GM23338 (cell line): ENCODE measurements at regions not wholly inside any gene's neighbourhood (a gene's known extent, or its start where the extent isn't known, plus 50 kb on each side); places are given as distances from the start of the nearest gene placed in this dataset.

ENCODE experiments used
- ATAC-seq: fragments of 200-7000 bp; cut with Tn5 transposase; 3 replicates; pipeline ENCODE4 v1.9.1; 2020
- DNase-seq: peaks from one replicate; pipeline ENCODE4 v3.0.0-alpha.2; 2015; ENCODE audit warnings: low spot score
- H2AFZ ChIP-seq: fragments of 200-600 bp; sonication (generic); 2 replicates; pipeline ENCODE4 v1.8.0; 2016; ENCODE audit warnings: antibody characterized with exemption, mild to moderate bottlenecking, moderate library complexity
- H3F3A ChIP-seq: fragments of 200-600 bp; sonication (generic); replicated peaks from 2 replicates; pipeline ENCODE4 v1.8.0; 2017; ENCODE audit warnings: antibody characterized with exemption, mixed run types, low read depth
- H3K27ac ChIP-seq: fragments of 200-600 bp; sonication (generic); 2 replicates; pipeline ENCODE4 v1.6.1; 2016; ENCODE audit warnings: low read depth
- H3K27me3 ChIP-seq: fragments of 200-600 bp; sonication (generic); 2 replicates; pipeline ENCODE4 v1.8.0; 2016; ENCODE audit warnings: mild to moderate bottlenecking, mixed run types, moderate library complexity; ENCODE audit not compliant: insufficient read depth
- H3K36me3 ChIP-seq: fragments of 200-600 bp; sonication (generic); 2 replicates; pipeline ENCODE4 v1.8.0; 2016; ENCODE audit warnings: mild to moderate bottlenecking; ENCODE audit not compliant: insufficient read depth
- H3K4me1 ChIP-seq: fragments of 200-600 bp; sonication (generic); 2 replicates; pipeline ENCODE4 v1.8.0; 2016; ENCODE audit warnings: mild to moderate bottlenecking, moderate library complexity; ENCODE audit not compliant: insufficient read depth
- H3K4me2 ChIP-seq: fragments of 200-600 bp; sonication (generic); 2 replicates; pipeline ENCODE4 v1.7.1; 2017; ENCODE audit warnings: mixed run types
- H3K4me3 ChIP-seq: fragments of 200-600 bp; sonication (generic); 2 replicates; pipeline ENCODE4 v1.6.1; 2016; ENCODE audit warnings: mixed run types
- H3K79me2 ChIP-seq: fragments of 200-600 bp; sonication (generic); replicated peaks from 2 replicates; pipeline ENCODE4 v1.8.0; 2017; ENCODE audit warnings: mild to moderate bottlenecking; ENCODE audit not compliant: insufficient read depth
- H3K9me2 ChIP-seq: fragments of 200-600 bp; sonication (generic); 2 replicates; pipeline ENCODE4 v1.8.0; 2017; ENCODE audit not compliant: insufficient read depth
- H4K20me1 ChIP-seq: fragments of 200-600 bp; sonication (generic); replicated peaks from 2 replicates; pipeline ENCODE4 v1.8.0; 2017; ENCODE audit warnings: mild to moderate bottlenecking; ENCODE audit not compliant: insufficient read depth
- H3K27ac Mint-ChIP-seq: 2 replicates; pipeline ENCODE4 v1.8.0; 2020; ENCODE audit warnings: inconsistent platforms, mild to moderate bottlenecking, moderate library complexity, mixed read lengths
- H3K27me3 Mint-ChIP-seq: 3 replicates; pipeline ENCODE4 v1.8.0; 2022; ENCODE audit warnings: low read depth, mild to moderate bottlenecking, moderate library complexity, mixed read lengths, inconsistent platforms; ENCODE audit not compliant: insufficient read depth, poor library complexity
- H3K36me3 Mint-ChIP-seq: 3 replicates; pipeline ENCODE4 v1.8.0; 2021; ENCODE audit warnings: low read depth, mild to moderate bottlenecking, inconsistent platforms, moderate library complexity, mixed read lengths
- H3K4me1 Mint-ChIP-seq: 3 replicates; pipeline ENCODE4 v1.8.0; 2020; ENCODE audit warnings: mild to moderate bottlenecking, inconsistent platforms, mixed read lengths
- H3K4me3 Mint-ChIP-seq: 3 replicates; pipeline ENCODE4 v1.8.0; 2021; ENCODE audit warnings: moderate library complexity, mild to moderate bottlenecking, inconsistent platforms, mixed read lengths
- H3K9me3 Mint-ChIP-seq: 3 replicates; pipeline ENCODE4 v1.8.0; 2020; ENCODE audit warnings: moderate library complexity, mild to moderate bottlenecking, inconsistent platforms, mixed read lengths
- CREB1 ChIP-seq: fragments of 250-450 bp; sonication (Bioruptor Pico); IDR thresholded peaks from 2 replicates; pipeline ENCODE4 v1.5.0; 2020; ENCODE audit warnings: low read depth, mild to moderate bottlenecking, moderate library complexity
- JUNB ChIP-seq: IDR thresholded peaks from one replicate; pipeline ENCODE4 v1.6.1; 2016; ENCODE audit warnings: antibody characterized with exemption; ENCODE audit not compliant: unreplicated experiment
- POLR2AphosphoS5 ChIP-seq: IDR thresholded peaks from 2 replicates; pipeline ENCODE4 v1.6.1; 2016; ENCODE audit warnings: antibody characterized with exemption, low read depth
- TF ChIP-seq, protein P1 (sequence below): IDR thresholded peaks from 2 replicates; pipeline ENCODE4 v1.6.1; 2016; ENCODE audit warnings: antibody characterized with exemption
- TF ChIP-seq, protein P2 (sequence below), 2 experiments: fragments of 200-600 bp in 1 of 2; sonication (generic) in 1 of 2; conservative IDR thresholded peaks; 2 replicates each; pipeline versions ENCODE4 v1.5.1 to v1.6.1; 2016 to 2017; ENCODE audit warnings: antibody characterized with exemption in 2 of 2, low read depth in 2 of 2, mild to moderate bottlenecking in 2 of 2, moderate library complexity in 1 of 2
- TF ChIP-seq, protein P3 (sequence below): fragments of 250-450 bp; sonication (Bioruptor Pico); IDR thresholded peaks from 2 replicates; pipeline ENCODE4 v1.5.0; 2020; ENCODE audit warnings: mild to moderate bottlenecking, moderate library complexity

DNA sequence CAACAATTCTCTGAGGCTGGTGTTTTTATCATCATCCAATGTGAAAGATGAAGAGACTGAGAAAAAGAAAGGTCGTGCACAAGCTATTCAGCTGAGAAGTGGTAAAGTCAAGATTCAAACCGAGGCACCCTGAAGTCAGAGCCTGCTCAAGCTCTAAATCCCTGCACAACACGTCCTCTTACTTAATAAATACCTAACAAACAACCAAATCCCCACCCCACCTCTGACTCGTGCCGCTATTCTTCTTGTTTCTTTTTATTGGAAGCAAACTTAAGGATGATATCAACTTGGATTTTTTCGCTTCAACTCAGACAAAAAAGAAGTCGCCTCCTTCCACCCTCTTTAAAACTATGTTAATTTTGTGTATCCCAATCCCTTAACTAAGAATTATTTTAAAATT lies 140.2 kb downstream of the CEP120 start:
- H3K27me3 ChIP-seq: peaks cover 31% of the 10 kb centered on the region
- H3K27ac ChIP-seq: no peak overlapping the region
- no peaks in the 10 kb centered on the region for H3K79me2 ChIP-seq
- Mint-ChIP-seq H3K4me3 (no peak overlapping the region), H3K27me3 (peaks cover 12% of the 10 kb centered on the region), H3K36me3 (no peaks in the 10 kb centered on the region), H3K4me1 (peaks cover 14% of the 10 kb centered on the region; the same call in 2 of the 3 replicates), H3K27ac (no peak overlapping the region), H3K9me3 (no peaks in the 10 kb centered on the region)
- peaks cover 11% of the 10 kb centered on the region for H3K4me1 ChIP-seq
- no peak for TF ChIP-seq JUNB
- TF ChIP-seq, protein P1, sequence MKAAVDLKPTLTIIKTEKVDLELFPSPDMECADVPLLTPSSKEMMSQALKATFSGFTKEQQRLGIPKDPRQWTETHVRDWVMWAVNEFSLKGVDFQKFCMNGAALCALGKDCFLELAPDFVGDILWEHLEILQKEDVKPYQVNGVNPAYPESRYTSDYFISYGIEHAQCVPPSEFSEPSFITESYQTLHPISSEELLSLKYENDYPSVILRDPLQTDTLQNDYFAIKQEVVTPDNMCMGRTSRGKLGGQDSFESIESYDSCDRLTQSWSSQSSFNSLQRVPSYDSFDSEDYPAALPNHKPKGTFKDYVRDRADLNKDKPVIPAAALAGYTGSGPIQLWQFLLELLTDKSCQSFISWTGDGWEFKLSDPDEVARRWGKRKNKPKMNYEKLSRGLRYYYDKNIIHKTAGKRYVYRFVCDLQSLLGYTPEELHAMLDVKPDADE: no peak
- TF ChIP-seq, protein P2, sequence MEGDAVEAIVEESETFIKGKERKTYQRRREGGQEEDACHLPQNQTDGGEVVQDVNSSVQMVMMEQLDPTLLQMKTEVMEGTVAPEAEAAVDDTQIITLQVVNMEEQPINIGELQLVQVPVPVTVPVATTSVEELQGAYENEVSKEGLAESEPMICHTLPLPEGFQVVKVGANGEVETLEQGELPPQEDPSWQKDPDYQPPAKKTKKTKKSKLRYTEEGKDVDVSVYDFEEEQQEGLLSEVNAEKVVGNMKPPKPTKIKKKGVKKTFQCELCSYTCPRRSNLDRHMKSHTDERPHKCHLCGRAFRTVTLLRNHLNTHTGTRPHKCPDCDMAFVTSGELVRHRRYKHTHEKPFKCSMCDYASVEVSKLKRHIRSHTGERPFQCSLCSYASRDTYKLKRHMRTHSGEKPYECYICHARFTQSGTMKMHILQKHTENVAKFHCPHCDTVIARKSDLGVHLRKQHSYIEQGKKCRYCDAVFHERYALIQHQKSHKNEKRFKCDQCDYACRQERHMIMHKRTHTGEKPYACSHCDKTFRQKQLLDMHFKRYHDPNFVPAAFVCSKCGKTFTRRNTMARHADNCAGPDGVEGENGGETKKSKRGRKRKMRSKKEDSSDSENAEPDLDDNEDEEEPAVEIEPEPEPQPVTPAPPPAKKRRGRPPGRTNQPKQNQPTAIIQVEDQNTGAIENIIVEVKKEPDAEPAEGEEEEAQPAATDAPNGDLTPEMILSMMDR (conservative IDR thresholded peaks at IDR 0.05; ENCODE audit: low read depth in 2 of 2): no peak
- no peak for TF ChIP-seq POLR2AphosphoS5
- TF ChIP-seq, protein P3, sequence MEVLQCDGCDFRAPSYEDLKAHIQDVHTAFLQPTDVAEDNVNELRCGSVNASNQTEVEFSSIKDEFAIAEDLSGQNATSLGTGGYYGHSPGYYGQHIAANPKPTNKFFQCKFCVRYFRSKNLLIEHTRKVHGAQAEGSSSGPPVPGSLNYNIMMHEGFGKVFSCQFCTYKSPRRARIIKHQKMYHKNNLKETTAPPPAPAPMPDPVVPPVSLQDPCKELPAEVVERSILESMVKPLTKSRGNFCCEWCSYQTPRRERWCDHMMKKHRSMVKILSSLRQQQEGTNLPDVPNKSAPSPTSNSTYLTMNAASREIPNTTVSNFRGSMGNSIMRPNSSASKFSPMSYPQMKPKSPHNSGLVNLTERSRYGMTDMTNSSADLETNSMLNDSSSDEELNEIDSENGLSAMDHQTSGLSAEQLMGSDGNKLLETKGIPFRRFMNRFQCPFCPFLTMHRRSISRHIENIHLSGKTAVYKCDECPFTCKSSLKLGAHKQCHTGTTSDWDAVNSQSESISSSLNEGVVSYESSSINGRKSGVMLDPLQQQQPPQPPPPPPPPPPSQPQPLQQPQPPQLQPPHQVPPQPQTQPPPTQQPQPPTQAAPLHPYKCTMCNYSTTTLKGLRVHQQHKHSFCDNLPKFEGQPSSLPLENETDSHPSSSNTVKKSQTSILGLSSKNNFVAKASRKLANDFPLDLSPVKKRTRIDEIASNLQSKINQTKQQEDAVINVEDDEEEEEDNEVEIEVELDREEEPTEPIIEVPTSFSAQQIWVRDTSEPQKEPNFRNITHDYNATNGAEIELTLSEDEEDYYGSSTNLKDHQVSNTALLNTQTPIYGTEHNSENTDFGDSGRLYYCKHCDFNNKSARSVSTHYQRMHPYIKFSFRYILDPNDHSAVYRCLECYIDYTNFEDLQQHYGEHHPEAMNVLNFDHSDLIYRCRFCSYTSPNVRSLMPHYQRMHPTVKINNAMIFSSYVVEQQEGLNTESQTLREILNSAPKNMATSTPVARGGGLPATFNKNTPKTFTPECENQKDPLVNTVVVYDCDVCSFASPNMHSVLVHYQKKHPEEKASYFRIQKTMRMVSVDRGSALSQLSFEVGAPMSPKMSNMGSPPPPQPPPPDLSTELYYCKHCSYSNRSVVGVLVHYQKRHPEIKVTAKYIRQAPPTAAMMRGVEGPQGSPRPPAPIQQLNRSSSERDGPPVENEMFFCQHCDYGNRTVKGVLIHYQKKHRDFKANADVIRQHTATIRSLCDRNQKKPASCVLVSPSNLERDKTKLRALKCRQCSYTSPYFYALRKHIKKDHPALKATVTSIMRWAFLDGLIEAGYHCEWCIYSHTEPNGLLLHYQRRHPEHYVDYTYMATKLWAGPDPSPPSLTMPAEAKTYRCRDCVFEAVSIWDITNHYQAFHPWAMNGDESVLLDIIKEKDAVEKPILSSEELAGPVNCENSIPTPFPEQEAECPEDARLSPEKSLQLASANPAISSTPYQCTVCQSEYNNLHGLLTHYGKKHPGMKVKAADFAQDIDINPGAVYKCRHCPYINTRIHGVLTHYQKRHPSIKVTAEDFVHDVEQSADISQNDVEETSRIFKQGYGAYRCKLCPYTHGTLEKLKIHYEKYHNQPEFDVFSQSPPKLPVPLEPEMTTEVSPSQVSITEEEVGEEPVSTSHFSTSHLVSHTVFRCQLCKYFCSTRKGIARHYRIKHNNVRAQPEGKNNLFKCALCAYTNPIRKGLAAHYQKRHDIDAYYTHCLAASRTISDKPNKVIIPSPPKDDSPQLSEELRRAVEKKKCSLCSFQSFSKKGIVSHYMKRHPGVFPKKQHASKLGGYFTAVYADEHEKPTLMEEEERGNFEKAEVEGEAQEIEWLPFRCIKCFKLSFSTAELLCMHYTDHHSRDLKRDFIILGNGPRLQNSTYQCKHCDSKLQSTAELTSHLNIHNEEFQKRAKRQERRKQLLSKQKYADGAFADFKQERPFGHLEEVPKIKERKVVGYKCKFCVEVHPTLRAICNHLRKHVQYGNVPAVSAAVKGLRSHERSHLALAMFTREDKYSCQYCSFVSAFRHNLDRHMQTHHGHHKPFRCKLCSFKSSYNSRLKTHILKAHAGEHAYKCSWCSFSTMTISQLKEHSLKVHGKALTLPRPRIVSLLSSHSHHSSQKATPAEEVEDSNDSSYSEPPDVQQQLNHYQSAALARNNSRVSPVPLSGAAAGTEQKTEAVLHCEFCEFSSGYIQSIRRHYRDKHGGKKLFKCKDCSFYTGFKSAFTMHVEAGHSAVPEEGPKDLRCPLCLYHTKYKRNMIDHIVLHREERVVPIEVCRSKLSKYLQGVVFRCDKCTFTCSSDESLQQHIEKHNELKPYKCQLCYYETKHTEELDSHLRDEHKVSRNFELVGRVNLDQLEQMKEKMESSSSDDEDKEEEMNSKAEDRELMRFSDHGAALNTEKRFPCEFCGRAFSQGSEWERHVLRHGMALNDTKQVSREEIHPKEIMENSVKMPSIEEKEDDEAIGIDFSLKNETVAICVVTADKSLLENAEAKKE: no peak
- TF ChIP-seq CREB1 (CRISPR knock-in tag): no peak
- H3K36me3 ChIP-seq: no peaks in the 10 kb centered on the region
- no peak overlapping the region for H3K4me2 ChIP-seq
- H3K4me3 ChIP-seq: no peak overlapping the region
- ATAC-seq (no peak), DNase-seq (no peak)
- H4K20me1 ChIP-seq: no peaks in the 10 kb centered on the region
- H3K9me2 ChIP-seq: no peaks in the 10 kb centered on the region
- no peak overlapping the region for H2AFZ ChIP-seq
- H3F3A ChIP-seq: no peaks in the 10 kb centered on the region
